Gastroesophageal sphincter (tissue), 3 donors: ENCODE measurements at regions not wholly inside any gene's neighbourhood (a gene's known extent, or its start where the extent isn't known, plus 50 kb on each side); places are given as distances from the start of the nearest gene placed in this dataset.

ENCODE experiments used
- CTCF ChIP-seq, 4 experiments: fragments of 200-600 bp in 2 of 4; fragments of 450-650 bp in 2 of 4; sonication (generic) in 1 of 4; IDR thresholded peaks; one replicate each; pipeline ENCODE4 v1.5.1; 2017 to 2019; ENCODE audit warnings: antibody characterized with exemption in 4 of 4, mild to moderate bottlenecking in 2 of 4, moderate library complexity in 2 of 4
- EP300 ChIP-seq: sonication (generic); formaldehyde crosslinking; IDR thresholded peaks from one replicate; pipeline ENCODE4 v1.6.1; 2017; ENCODE audit warnings: antibody characterized with exemption, mild to moderate bottlenecking
- POLR2A ChIP-seq, 2 donors: fragments of 450-650 bp; IDR thresholded peaks; one replicate each; pipeline ENCODE4 v1.6.1; 2017; ENCODE audit warnings: antibody characterized with exemption in 2 of 2, mild to moderate bottlenecking in 2 of 2, moderate library complexity in 1 of 2
- POLR2AphosphoS5 ChIP-seq: sonication (generic); formaldehyde crosslinking; IDR thresholded peaks from one replicate; pipeline ENCODE4 v1.6.1; 2017; ENCODE audit warnings: antibody characterized with exemption

- TF ChIP-seq EP300, result no peak
- TF ChIP-seq POLR2A (IDR thresholded peaks at IDR 0.05), result no peak
- no peak for TF ChIP-seq CTCF (IDR thresholded peaks at IDR 0.05)
- no peak for TF ChIP-seq POLR2AphosphoS5
Observed at GRCh38 chr10:65166272-65166671, 1645.1 kb downstream of the REEP3 start.
